Endothelial cell of umbilical vein (primary cell): ENCODE measurements at regions not wholly inside any gene's neighbourhood (a gene's known extent, or its start where the extent isn't known, plus 50 kb on each side); places are given as distances from the start of the nearest gene placed in this dataset.

Experiments
- BruUV-seq: library from RNA; stranded (reverse); fragments of 400-500 nt; replicated peaks from 2 replicates; lab custom pipeline; 2021; lab: Mats Ljungman, UMichigan
- CTCF ChIA-PET: fragments of 300-600, 350-600 bp; sonication (Branson Sonifier 250); formaldehyde crosslinking; loops from one replicate; lab custom pipeline; 2021; ENCODE audit warnings: antibody characterized with exemption, inconsistent platforms; lab: Charles Lee
- POLR2A ChIA-PET: fragments of 300-600, 350-600 bp; sonication (Branson Sonifier 250); formaldehyde crosslinking; loops from one replicate; lab custom pipeline; 2021; ENCODE audit warnings: antibody characterized with exemption, inconsistent platforms; lab: Charles Lee
- DNase-seq: peaks from one replicate; pipeline ENCODE4 v3.0.0-alpha.2; 2011; ENCODE audit warnings: low read depth, low spot score
- FAIRE-seq: peaks from 2 replicates; lab custom pipeline; 2011; peaks lifted over from hg19 to GRCh38; lab: Jason Lieb, UNC
- H2AFZ ChIP-seq: 2 replicates; pipeline ENCODE4 v1.6.0; 2012; ENCODE audit warnings: low read depth, low read length, control low read depth, inconsistent platforms
- H3K27ac ChIP-seq: 2 replicates; pipeline ENCODE4 v1.5.1; 2011; ENCODE audit warnings: low read depth, mild to moderate bottlenecking, control low read depth, low read length, moderate library complexity; ENCODE audit not compliant: insufficient read depth
- H3K27me3 ChIP-seq, 2 experiments: 2 replicates each; pipeline versions ENCODE4 v1.6.0 to v1.6.1; 2011; ENCODE audit warnings: low read length in 2 of 2, mixed read lengths in 1 of 2; ENCODE audit not compliant: control insufficient read depth in 2 of 2, insufficient read depth in 2 of 2
- H3K36me3 ChIP-seq, 2 experiments: 2 replicates in 1 of 2; 3 replicates in 1 of 2; pipeline ENCODE4 v1.5.1; 2011; ENCODE audit warnings: low read length in 2 of 2, mild to moderate bottlenecking in 1 of 2, moderate library complexity in 1 of 2; ENCODE audit not compliant: control insufficient read depth in 2 of 2, insufficient read depth in 2 of 2; ENCODE audit errors: extremely low read depth in 1 of 2
- H3K4me1 ChIP-seq: 3 replicates; pipeline ENCODE4 v1.5.1; 2011; ENCODE audit warnings: mild to moderate bottlenecking, low read length; ENCODE audit not compliant: control insufficient read depth, insufficient read depth; ENCODE audit errors: extremely low read depth
- H3K4me2 ChIP-seq: 2 replicates; pipeline ENCODE4 v1.6.1; 2011; ENCODE audit warnings: low read length, control low read depth, mixed read lengths; ENCODE audit not compliant: insufficient read depth
- H3K4me3 ChIP-seq, 3 experiments: fragments of 200-600 bp in 1 of 3; sonication (generic), shearing (Covaris generic) in 1 of 3; replicated peaks in 1 of 3; 2 replicates each; pipeline ENCODE4 v1.5.1; 2011 to 2016; ENCODE audit warnings: control low read depth in 3 of 3, low read length in 3 of 3, mild to moderate bottlenecking in 2 of 3, inconsistent platforms in 1 of 3, low read depth in 1 of 3, moderate library complexity in 1 of 3; ENCODE audit not compliant: insufficient read depth in 1 of 3
- H3K79me2 ChIP-seq: 2 replicates; pipeline ENCODE4 v1.6.0; 2012; ENCODE audit warnings: low read length, inconsistent platforms; ENCODE audit not compliant: control insufficient read depth, insufficient read depth
- H3K9ac ChIP-seq: replicated peaks from 2 replicates; pipeline ENCODE3; 2011; ENCODE audit warnings: low read length, control low read depth; ENCODE audit not compliant: insufficient read depth; ENCODE audit errors: extremely low read depth
- H3K9me1 ChIP-seq: replicated peaks from 3 replicates; pipeline ENCODE4 v1.6.0; 2011; ENCODE audit warnings: mild to moderate bottlenecking, low read length; ENCODE audit not compliant: control insufficient read depth, insufficient read depth; ENCODE audit errors: extremely low read depth
- H3K9me3 ChIP-seq: replicated peaks from 2 replicates; pipeline ENCODE4 v1.5.1; 2012; ENCODE audit warnings: low read length, inconsistent platforms; ENCODE audit not compliant: control insufficient read depth, insufficient read depth
- H4K20me1 ChIP-seq: replicated peaks from 2 replicates; pipeline ENCODE3; 2011; ENCODE audit warnings: mild to moderate bottlenecking, low read length; ENCODE audit not compliant: control insufficient read depth, insufficient read depth; ENCODE audit errors: extremely low read depth
- EZH2 ChIP-seq: IDR thresholded peaks from 2 replicates; pipeline ENCODE4 v1.6.1; 2012; ENCODE audit warnings: borderline replicate concordance, low read depth, mild to moderate bottlenecking, moderate library complexity, low read length, inconsistent platforms; ENCODE audit not compliant: severe bottlenecking
- FOS ChIP-seq: IDR thresholded peaks from 2 replicates; pipeline ENCODE4 v1.6.1; 2011; ENCODE audit warnings: mild to moderate bottlenecking, low read length, moderate library complexity, borderline replicate concordance; ENCODE audit not compliant: insufficient read depth
- GATA2 ChIP-seq: IDR thresholded peaks from 2 replicates; pipeline ENCODE4 v1.7.0; 2011; ENCODE audit warnings: low read depth, mild to moderate bottlenecking, moderate library complexity, mixed read lengths, low read length; ENCODE audit not compliant: insufficient read length, insufficient read depth
- JUN ChIP-seq: IDR thresholded peaks from 2 replicates; pipeline ENCODE4 v1.6.1; 2011; ENCODE audit warnings: borderline replicate concordance, low read depth; ENCODE audit not compliant: insufficient read length, insufficient read depth
- MYC ChIP-seq: IDR thresholded peaks from one replicate; pipeline ENCODE4 v1.6.1; 2011; ENCODE audit warnings: mild to moderate bottlenecking, low read depth, low read length
- POLR2A ChIP-seq: IDR thresholded peaks from 2 replicates; pipeline ENCODE4 v1.6.1; 2012; ENCODE audit warnings: low read depth, mild to moderate bottlenecking, control low read depth, low read length
- POLR2AphosphoS5 ChIP-seq: IDR thresholded peaks from 2 replicates; pipeline ENCODE4 v1.6.1; 2012; ENCODE audit warnings: low read depth, mild to moderate bottlenecking, control low read depth, low read length, moderate library complexity; ENCODE audit not compliant: insufficient read depth
- dilution Hi-C: fragments of 300-500 bp; cut with MboI; formaldehyde crosslinking; loops from one replicate; pipeline ENCODE4 v1.15.0; 2019; ENCODE audit warnings: low sequenced_read_pairs; ENCODE audit not compliant: extremely low pct_ligation_motif_present
- intact Hi-C: fragments of 100-400 bp; cut with micrococcal nuclease; formaldehyde crosslinking; loops from one replicate; pipeline ENCODE4 v1.10.0; 2022
- TF ChIP-seq, protein P1 (sequence below): IDR thresholded peaks from 2 replicates; pipeline ENCODE4 v1.6.1; 2011; ENCODE audit not compliant: insufficient read depth, insufficient read length
- TF ChIP-seq, protein P2 (sequence below), 2 donors: IDR thresholded peaks; 1 replicate in 1 of 2; 2 replicates in 1 of 2; pipeline ENCODE4 v1.5.1; 2011; ENCODE audit warnings: low read length in 2 of 2, mild to moderate bottlenecking in 2 of 2, moderate library complexity in 2 of 2, control low read depth in 1 of 2, inconsistent platforms in 1 of 2, low read depth in 1 of 2; ENCODE audit not compliant: insufficient read depth in 1 of 2; ENCODE audit errors: extremely low read depth in 1 of 2

DNA sequence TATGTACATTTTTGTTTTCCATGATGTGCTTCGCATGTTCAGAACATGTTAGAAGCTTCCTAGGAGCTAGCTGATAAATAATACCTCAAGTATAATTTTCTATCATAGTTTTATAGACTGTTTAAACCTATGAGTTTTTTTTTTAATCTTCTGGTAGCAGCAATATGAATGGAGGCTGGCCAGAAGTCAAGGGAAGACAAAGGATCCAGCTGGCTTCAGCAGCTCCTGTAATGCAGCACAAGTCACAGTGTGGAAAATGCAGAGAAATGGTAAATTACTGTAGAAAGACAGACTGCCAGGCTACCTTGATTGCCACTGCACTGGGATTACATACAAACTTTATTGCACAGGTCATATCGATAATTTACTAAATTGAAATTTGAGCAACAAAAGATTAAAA, 537.9 kb downstream of the IQCM start:
- Histone ChIP-seq H3K27me3 (no peaks in the 10 kb centered on the region), H3K79me2 (no peaks in the 10 kb centered on the region), H2AFZ (no peak overlapping the region), H3K27ac (no peak overlapping the region), H3K9me1 (no peaks in the 10 kb centered on the region), H3K9me3 (no peaks in the 10 kb centered on the region), H3K4me3 (no peak overlapping the region), H4K20me1 (no peaks in the 10 kb centered on the region), H3K4me2 (no peak overlapping the region), H3K9ac (no peak overlapping the region), H3K4me1 (no peaks in the 10 kb centered on the region), H3K36me3 (no peaks in the 10 kb centered on the region)
- CTCF ChIA-PET = no interaction called here
- TF ChIP-seq POLR2AphosphoS5 (no peak), JUN (no peak), GATA2 (no peak), FOS (no peak), MYC (no peak), POLR2A (no peak), EZH2 (no peak)
- TF ChIP-seq, protein P1, sequence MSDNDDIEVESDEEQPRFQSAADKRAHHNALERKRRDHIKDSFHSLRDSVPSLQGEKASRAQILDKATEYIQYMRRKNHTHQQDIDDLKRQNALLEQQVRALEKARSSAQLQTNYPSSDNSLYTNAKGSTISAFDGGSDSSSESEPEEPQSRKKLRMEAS = no peak
- TF ChIP-seq, protein P2, sequence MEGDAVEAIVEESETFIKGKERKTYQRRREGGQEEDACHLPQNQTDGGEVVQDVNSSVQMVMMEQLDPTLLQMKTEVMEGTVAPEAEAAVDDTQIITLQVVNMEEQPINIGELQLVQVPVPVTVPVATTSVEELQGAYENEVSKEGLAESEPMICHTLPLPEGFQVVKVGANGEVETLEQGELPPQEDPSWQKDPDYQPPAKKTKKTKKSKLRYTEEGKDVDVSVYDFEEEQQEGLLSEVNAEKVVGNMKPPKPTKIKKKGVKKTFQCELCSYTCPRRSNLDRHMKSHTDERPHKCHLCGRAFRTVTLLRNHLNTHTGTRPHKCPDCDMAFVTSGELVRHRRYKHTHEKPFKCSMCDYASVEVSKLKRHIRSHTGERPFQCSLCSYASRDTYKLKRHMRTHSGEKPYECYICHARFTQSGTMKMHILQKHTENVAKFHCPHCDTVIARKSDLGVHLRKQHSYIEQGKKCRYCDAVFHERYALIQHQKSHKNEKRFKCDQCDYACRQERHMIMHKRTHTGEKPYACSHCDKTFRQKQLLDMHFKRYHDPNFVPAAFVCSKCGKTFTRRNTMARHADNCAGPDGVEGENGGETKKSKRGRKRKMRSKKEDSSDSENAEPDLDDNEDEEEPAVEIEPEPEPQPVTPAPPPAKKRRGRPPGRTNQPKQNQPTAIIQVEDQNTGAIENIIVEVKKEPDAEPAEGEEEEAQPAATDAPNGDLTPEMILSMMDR (IDR thresholded peaks at IDR 0.05; ENCODE audit: extremely low read depth in 1 of 2, insufficient read depth in 1 of 2, low read depth in 1 of 2, low read length in 2 of 2) = no peak
- BruUV-seq = no TSS peak
- POLR2A ChIA-PET = no interaction called here
- dilution Hi-C loops = no loop called here
- intact Hi-C loops = no loop called here
- FAIRE-seq = no peak
- no peak for DNase-seq
